CD4-positive, alpha-beta T cell treated with Interleukin-10 for 1 hour (primary cell): ENCODE measurements at regions not wholly inside any gene's neighbourhood (a gene's known extent, or its start where the extent isn't known, plus 50 kb on each side); places are given as distances from the start of the nearest gene placed in this dataset.

Experiments
- DNase-seq: peaks from one replicate; pipeline ENCODE4 v3.0.0-alpha.2; 2020

DNA sequence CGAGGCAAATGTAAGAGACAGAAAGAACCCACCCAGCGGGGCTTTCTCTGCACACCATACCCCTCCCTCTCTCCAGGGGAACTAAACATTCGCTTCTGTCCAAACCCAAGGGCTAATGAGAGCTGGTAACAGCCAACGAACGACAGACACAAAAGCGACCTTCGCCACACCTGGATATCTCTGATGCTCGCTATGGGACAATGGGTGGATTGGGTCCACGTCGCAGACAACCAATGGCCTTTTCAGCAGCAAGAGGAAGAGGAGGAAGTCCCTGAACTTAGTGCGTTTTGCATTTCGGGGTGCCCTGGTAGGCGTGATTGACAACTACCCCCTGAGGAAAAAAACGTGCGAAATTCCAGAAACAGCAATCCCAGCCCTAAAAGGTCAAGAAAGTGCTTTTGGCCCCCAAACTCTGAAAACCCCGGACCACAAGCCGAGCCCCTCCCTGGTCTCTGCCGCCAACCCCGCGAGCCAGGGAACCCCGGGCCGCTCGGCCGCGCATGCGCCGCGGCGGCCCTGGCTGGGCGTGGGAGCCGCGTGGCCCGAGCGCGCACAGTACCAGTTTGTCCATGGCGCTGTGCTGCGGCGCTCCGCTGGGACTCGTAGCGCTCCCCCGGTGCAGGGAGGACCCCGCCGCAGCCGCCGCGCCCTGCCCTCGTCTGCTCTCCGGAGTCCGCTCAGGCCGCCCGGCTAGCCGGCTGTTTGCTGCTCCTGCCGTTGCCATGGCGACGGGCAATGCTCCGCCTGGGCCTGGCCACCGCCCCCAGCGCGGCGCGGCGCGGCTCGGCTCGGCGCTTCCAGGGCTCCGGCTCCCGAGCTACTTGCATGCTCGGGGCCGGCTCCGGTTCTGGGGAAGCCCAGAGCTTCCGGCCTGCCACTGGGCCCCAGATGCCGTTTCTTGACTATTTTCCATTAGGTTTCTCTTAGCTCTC is 66.9 kb upstream of the DNAH5 start:
- DNase-seq = peak; percentile 1

DNA sequence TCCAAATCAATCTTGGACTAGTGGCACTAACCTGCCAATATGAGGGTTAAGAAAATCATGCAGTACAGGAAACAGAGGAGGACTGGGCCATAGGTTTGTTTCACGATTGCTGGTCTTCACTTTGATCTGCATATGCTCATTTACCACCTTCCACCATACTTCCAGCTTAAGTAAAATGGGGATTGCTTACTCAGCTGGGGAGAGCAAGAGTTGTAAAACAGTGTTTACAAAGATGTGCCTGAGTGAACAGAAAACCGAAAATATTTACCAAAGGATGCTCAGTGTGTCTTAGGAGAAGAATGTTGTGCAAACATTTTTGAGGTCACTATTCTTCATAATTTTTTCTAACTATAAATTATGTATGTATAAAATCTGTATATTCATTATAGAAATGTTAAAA is 65.1 kb upstream of the DNAH5 start:
- no peak for DNase-seq

DNA sequence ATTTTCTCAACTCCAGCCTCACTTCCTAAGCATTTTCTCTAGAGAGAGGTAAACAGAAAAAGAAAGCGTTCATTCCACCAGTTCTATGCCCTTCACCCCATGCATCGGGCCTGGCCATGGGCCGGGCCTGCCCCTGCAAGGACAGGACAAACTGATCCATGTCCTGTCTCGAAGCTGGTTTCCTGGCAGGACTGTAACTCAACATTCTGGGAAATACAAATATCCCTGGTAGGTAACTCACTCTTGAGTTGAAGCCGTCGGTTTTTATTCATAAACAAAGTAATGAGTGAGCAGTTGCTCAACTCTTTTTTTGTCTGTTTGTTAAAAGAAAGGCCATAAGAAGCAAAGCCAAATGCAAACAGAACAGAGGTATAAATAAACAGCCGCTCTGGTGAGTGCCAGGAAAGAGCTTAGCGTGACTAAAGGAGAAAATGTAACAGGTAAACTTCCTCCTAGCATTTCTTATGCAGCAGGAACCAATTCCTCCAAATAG is 64.4 kb upstream of the DNAH5 start:
- no peak for DNase-seq

DNA sequence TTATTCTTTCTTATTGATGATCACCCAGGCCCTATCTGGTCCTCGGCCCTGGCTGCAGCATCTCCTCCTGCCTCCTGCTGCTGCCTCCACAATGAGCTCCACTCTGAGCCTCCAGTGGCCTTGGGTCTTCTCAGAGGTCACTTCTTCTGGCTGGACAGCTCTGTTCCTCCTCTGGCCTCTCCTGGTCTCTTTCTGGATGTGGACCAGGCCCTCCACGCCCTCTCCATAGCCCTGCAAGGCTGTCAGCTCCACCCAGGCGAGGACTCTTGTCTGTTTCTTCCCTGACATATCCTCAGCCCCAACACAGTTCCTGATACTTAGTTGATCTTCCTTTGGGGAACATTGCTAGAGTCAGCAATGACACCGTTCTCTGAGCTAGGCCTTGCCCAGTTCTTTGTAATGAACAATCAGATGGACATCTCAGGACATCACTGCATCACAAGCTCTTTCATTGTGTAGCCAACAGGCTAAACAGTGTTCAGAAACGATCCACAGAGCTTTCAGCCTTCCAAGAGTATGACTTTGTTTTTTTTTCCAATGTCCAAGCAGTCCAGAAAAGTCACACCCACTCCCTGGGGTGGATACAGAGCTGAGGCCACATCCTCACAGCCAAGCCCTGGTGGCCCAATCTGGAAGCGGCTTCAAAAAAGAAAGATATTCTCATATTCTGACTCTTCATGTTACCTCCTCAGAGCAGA is 62.5 kb upstream of the DNAH5 start:
- DNase-seq = no peak

DNA sequence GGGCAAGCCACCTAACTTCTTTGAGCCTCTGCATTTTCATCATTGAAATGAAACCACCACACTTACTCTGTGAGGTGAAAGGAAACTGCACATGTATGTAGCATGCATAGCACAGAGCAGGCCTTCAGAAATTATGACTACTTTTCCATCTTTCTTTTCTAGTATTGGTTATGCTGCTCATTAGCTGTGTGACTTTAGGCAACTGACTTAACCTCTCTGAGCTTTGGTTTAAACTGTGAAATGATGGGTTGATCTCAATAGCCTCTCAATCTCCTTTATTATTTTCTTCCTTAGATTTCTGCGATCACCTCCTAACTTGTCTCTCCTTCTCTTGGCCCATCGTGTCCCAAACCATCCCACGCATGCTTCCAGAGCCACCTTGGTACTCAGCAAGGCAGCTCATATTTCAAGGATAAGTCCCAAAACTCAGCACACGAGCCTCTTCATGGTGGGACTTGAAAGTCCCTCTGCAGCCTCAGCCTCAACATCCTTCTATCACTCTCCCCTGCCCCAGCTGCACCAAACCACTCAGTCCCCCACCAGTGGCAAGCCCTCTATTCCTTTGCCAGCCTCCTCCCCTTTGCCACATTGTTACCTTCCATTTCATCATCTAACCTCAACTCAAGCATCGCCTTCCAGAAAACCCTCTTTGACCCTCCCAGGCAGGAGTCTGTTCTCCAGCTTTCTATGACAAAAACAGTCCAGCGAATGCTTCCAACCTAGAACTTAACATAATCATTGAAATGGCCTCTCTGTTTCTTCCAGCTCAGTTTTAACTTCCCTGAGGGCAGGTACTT is 60.3 kb upstream of the DNAH5 start:
- DNase-seq = no peak

DNA sequence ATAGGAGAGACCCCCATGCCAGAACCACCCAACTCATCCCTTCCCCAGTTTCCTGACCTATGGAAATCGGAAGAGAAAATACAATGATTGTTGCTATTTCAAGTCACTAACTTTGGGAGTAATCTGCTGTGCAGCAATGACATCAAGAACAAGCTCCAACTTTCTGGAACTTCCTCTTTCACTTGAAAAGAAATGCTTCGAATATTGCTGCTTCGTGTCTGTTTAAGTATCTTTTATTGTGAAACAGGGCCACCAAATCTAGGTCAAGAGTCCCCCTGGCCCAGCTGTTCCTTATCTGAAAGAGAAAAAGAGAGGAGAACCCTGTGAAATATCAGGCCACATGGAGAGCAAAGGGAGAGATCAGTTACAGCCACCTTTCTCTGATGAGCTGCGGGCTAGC is 59.4 kb upstream of the DNAH5 start:
- DNase-seq = no peak

DNA sequence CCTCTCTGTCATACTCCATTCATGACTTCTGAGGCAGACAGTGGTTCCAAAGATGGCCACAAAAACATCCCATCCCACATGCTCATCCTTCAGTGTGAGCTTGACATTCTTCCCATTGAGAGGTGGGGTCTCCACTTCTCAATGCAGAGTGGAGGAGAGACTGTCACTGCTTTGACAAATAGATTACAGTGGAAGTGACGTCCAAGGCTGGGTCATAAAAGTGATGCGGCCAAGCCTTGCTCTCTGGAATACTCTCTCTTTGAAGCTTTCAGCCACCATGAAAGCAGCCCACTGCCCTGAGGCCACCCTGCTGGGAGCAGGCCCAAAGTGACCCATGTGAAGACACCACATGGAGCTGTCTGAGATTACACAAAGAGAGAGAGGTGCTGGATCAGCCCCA is 59.0 kb upstream of the DNAH5 start:
- DNase-seq = no peak

DNA sequence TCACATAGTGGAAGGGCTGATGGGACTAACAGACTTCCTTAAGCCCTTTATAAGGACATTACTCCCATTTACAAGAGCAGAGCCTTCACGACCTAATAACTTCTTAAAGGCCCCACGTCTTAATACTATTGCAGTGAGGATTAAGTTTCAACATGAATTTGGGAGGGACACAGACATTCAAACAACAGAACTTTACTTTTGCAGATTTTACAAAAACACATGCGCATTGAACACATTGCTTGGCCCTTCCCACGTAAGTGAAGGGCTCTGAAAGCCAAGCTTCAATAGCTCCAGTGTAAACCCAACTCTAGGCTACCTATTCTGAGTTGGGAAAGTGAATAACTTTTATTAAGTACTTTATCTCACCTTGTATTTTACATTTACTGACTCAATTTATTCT is 53.8 kb upstream of the DNAH5 start:
- no peak for DNase-seq

DNA sequence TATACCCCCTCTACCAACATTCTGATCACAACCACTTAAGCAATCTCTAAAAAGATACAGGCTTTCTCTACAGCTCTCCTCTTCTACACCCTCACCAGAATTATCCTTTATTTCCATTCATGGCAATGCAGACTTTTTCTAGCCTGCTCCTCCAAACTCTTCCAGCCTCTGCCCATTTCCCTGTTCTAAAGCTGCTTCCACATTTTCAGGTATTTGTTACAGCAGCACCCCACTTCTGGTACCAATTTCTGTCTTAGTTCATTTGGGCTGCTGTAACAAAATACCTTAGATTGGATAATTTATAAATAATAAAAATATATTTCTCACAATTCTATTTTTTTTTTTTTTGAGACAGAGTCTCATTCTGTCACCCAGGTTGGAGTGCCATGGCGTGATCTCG is 53.0 kb upstream of the DNAH5 start:
- DNase-seq = no peak

DNA sequence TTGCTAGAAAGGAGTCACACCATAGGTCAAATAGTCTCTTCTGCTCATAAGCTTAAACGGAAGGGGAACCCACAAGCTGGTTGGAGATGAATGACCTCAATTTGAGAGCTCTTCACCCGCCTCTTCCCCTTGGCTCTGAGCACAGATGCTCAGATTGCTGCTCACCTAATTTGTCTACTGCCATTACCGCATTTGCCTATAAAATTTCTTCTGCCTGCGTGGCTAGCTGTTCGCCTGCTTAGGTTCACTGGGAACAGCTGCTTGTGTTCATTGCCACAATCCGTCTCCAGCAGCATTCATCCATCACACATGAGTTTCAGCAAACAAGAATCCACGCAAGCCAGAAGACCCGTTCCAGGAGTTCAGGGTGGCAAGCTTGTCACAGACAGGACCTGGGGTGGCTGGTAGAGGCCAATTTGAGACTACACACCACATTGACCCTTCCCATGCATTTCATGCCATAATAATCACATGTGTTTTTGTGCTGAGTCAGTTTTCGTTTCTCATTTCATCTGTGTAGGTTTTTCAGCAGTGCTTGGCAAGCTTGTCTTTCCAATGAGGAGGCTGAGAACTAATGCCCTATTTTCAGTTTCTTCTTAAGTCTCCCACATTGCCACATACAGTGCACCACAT is 50.2 kb upstream of the DNAH5 start:
- DNase-seq = no peak
